Kidney epithelial cell (primary cell): ENCODE measurements at regions not wholly inside any gene's neighbourhood (a gene's known extent, or its start where the extent isn't known, plus 50 kb on each side); places are given as distances from the start of the nearest gene placed in this dataset.

Experiments used
- DNase-seq: peaks from one replicate; pipeline ENCODE4 v3.0.0-alpha.2; 2010; ENCODE audit warnings: low read depth
- H3K27me3 ChIP-seq: 2 replicates; pipeline ENCODE4 v1.6.0; 2011; ENCODE audit warnings: low read length; ENCODE audit not compliant: control insufficient read depth, insufficient read depth
- H3K36me3 ChIP-seq: 2 replicates; pipeline ENCODE4 v1.5.1; 2011; ENCODE audit warnings: low read length; ENCODE audit not compliant: control insufficient read depth, insufficient read depth
- H3K4me3 ChIP-seq: 2 replicates; pipeline ENCODE4 v1.5.1; 2011; ENCODE audit warnings: low read depth, mild to moderate bottlenecking, control low read depth, low read length
- TF ChIP-seq, protein P1 (sequence below): IDR thresholded peaks from 2 replicates; pipeline ENCODE4 v1.5.1; 2011; ENCODE audit warnings: mild to moderate bottlenecking, moderate library complexity, low read length, control low read depth, inconsistent platforms; ENCODE audit not compliant: insufficient read depth, poor library complexity, severe bottlenecking

DNA sequence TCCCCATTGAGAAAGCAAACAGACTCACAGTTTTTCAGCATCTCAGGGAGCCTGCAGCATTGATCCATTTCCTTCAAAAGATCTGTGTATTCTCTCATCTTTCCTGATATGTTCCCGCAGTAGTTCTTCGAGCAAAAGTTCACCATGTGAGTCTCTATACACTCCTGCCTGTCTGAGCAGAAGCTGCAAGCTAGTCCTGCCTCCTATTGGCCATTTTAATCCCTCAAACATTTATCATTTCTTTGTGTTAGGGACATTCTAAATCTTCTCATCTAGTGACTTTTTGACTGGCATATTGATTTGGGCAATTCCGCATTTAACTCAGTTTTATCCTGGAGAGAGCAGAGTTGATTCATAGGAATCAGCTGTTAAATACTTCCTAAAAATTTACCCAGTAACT lies 660.4 kb upstream of the KLF12 start:
- DNase-seq: no peak
- TF ChIP-seq, protein P1, sequence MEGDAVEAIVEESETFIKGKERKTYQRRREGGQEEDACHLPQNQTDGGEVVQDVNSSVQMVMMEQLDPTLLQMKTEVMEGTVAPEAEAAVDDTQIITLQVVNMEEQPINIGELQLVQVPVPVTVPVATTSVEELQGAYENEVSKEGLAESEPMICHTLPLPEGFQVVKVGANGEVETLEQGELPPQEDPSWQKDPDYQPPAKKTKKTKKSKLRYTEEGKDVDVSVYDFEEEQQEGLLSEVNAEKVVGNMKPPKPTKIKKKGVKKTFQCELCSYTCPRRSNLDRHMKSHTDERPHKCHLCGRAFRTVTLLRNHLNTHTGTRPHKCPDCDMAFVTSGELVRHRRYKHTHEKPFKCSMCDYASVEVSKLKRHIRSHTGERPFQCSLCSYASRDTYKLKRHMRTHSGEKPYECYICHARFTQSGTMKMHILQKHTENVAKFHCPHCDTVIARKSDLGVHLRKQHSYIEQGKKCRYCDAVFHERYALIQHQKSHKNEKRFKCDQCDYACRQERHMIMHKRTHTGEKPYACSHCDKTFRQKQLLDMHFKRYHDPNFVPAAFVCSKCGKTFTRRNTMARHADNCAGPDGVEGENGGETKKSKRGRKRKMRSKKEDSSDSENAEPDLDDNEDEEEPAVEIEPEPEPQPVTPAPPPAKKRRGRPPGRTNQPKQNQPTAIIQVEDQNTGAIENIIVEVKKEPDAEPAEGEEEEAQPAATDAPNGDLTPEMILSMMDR: no peak

DNA sequence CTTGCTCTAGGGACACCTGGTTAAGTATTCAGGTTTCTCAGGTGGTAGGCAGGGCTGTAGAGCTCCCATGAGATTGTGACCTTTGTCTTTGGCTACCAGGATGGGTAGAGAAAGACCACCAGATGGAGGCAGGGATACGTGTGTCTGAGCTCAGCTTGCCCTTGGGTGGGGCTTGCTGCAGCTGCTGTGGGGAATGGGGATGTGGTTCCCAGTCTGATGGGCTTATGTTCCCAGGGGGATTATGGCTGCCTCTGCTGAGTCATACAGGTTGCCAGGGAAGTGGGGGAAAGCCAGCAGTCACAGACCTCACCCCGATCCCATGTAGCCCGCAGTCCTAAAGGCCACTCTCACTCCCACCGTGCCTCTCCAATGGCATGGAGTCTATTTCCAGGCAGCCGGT lies 659.9 kb upstream of the KLF12 start:
- no peak for DNase-seq
- H3K36me3 ChIP-seq: no peaks in the 10 kb centered on the region
- no peak overlapping the region for H3K4me3 ChIP-seq
- TF ChIP-seq, protein P1: no peak
- no peaks in the 10 kb centered on the region for H3K27me3 ChIP-seq

More for the DNA sequence above, 660.4 kb upstream of the KLF12 start:
- H3K27me3 ChIP-seq: no peaks in the 10 kb centered on the region
- no peak overlapping the region for H3K4me3 ChIP-seq
- H3K36me3 ChIP-seq: no peaks in the 10 kb centered on the region

DNA sequence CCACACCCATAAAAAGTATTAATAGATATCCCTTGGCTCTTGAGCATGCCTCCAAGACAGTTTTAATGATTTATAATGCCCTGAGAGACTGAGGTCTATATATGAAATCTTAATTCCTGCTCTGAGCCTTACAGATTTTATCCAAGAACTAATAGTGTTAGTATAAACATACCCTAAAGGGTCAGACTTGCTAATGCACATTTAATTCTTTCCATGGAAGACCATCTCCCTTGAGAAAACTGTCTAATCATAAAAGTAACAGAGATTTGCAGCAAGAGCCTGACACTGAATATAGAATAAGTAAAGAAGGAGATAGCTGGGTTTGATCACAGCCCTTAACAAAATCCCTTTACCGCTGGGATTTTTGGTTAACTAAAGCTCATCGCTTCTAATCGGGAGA lies 650.8 kb upstream of the KLF12 start:
- no peak overlapping the region for H3K4me3 ChIP-seq
- TF ChIP-seq, protein P1: no peak
- no peaks in the 10 kb centered on the region for H3K36me3 ChIP-seq
- no peak for DNase-seq
- no peaks in the 10 kb centered on the region for H3K27me3 ChIP-seq

DNA sequence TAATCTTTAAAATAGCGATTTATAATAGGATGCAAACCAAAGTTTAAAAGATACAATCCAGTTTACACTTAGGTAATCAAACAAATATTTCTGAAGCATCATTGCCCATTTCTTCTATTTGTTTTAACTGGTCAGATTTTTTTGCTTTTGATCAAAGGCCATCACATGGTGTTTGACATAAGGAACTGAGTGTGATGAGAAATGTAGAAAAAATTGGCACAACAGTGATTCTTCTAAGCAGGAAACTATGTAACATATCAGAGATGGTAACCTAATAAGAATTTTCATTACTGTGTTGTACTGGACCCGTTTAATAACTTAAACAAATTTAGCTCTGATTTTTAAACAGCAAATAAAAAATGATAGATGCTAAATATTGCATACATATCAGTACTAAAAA lies 644.7 kb upstream of the KLF12 start:
- TF ChIP-seq, protein P1: no peak
- H3K27me3 ChIP-seq: no peaks in the 10 kb centered on the region
- no peaks in the 10 kb centered on the region for H3K36me3 ChIP-seq
- H3K4me3 ChIP-seq: no peak overlapping the region
- DNase-seq: no peak

DNA sequence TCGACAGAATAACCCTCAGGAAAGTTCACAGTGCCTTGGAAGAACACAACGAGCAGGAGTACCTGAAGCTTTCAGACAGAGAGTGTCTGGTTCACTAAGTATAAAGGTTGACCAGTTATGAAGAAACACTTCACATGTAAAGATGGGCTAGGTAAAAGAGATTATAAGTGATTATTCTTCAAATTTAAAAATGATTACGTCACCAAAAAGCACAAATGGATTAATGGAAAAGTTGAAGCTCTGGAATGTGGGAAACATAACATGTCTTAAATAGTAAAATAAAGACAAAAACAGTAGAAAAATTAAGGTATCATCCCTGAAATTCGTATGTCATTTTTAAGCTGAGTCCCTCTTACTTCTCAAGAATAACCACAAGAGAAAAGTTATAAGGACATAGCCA lies 643.9 kb upstream of the KLF12 start:
- H3K36me3 ChIP-seq: no peaks in the 10 kb centered on the region
- TF ChIP-seq, protein P1: no peak
- DNase-seq: no peak
- H3K4me3 ChIP-seq: no peak overlapping the region
- H3K27me3 ChIP-seq: no peaks in the 10 kb centered on the region

DNA sequence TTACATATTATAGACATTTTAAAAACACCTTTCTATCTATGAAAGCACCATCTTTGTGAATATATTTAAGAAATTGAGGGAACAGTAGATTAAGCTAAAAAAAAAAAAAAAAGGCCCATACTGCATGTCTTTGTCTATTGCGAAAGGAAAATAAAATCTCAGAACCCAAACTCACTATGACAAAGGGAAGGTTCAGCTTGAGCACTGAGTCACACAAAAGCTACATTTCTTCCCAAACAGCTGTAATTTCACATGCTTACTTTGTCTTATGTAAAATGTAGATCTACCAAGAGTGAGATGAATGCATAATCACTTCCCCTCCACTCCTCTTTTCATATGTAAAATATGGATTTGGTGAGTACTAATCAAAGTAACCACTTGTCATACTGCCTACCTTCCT lies 640.1 kb upstream of the KLF12 start:
- TF ChIP-seq, protein P1: no peak
- no peak overlapping the region for H3K4me3 ChIP-seq
- no peaks in the 10 kb centered on the region for H3K27me3 ChIP-seq
- H3K36me3 ChIP-seq: no peaks in the 10 kb centered on the region
- DNase-seq: no peak
